ENCODE measurements at regions not wholly inside any gene's neighbourhood (a gene's known extent, or its start where the extent isn't known, plus 50 kb on each side); places are given as distances from the start of the nearest gene placed in this dataset.

GRCh38 chr15:87631093-87631492 lies 625.4 kb downstream of the NTRK3 start:
- no peak for DNase-seq (ENCODE audit: low read depth)

- no peak for DNase-seq (ENCODE audit: low read depth)
Observed at GRCh38 chr15:87628311-87628710, 628.2 kb downstream of the NTRK3 start.

DNA sequence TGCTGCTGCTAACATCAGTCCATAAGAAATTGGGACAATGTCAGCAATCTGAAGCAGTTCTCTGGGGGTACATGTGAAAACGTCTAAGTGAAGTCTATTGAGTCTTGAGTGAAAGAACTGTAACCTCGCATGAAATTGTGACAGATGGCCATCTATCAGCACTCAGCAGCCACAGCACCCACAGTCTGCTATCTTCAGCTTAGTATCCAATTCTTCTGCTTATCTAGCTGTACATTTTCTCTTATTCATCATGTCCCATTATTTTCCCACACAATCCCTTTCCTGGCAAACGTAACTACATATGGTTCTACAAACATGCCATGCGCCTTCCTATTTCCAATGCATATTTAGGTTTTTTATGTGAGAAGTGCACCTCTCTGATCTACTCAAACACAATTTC lies 629.7 kb downstream of the NTRK3 start:
- DNase-seq (ENCODE audit: low read depth), result no peak

GRCh38 chr15:87623832-87624231 lies 632.7 kb downstream of the NTRK3 start:
- DNase-seq (ENCODE audit: low read depth), result no peak

DNA sequence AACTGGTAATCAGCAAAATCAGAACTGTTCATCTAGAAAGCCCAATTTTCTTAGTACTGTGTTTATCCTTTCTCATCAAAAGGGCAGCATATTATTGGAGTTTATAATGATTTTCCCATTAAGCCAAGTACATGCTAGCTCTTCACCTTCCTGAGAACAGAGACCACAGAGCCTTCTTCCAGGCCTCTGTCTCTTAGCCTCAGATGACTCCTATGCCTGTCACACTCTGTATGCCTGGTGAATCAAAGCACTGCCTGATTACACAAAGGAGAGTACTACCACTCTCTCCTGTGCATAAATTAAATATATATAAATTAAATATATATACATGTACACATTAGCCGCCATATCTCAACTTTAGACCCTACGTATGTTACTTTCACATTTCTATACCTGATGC lies 636.1 kb downstream of the NTRK3 start:
- DNase-seq (ENCODE audit: low read depth), result no peak

DNA sequence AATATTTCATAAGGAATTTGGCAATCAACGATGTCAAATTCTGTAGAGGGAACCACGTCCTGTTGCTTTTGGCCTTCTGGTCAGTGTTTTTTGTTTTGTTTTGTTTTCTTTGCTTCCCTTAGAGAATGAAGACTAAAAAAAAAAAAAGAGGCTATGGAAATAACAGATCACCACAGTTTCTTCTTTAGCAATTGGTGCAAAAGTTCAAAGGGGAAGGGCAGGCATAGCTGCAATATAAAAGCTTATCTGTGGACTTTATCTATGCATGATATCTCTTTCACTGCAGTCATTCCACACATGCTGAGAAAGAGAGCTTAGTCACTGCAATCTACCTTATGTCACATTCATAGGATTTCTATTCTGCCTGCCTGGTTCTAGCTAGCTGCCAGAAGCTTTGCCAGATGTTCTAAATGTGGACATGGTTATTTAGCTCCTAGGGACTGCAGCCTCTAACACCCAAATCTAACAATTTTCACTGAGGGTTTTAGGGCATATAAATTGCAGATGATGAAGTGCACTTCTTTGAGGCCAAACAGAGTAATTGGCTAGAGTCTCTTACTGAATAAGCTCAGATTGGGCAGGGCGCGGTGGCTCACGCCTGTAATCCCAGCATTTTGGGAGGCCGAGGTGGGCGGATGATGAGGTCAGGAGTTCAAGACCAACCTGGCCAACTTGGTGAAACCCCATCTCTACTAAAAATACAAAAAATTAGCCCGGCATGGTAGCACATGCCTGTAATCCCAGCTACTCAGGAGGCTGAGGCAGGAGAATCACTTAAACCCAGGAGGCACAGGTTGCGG lies 637.2 kb downstream of the NTRK3 start:
- DNase-seq (ENCODE audit: low read depth), result peak; percentile 86

- DNase-seq (ENCODE audit: low read depth), result peak; percentile 33
Observed at GRCh38 chr15:87618203-87618725, 638.3 kb downstream of the NTRK3 start.

- no peak for DNase-seq (ENCODE audit: low read depth)
Observed at GRCh38 chr15:87614704-87615103, 641.8 kb downstream of the NTRK3 start.

- peak; percentile 88 for DNase-seq (ENCODE audit: low read depth)
Observed at GRCh38 chr15:87610366-87610765, 646.2 kb downstream of the NTRK3 start.

DNA sequence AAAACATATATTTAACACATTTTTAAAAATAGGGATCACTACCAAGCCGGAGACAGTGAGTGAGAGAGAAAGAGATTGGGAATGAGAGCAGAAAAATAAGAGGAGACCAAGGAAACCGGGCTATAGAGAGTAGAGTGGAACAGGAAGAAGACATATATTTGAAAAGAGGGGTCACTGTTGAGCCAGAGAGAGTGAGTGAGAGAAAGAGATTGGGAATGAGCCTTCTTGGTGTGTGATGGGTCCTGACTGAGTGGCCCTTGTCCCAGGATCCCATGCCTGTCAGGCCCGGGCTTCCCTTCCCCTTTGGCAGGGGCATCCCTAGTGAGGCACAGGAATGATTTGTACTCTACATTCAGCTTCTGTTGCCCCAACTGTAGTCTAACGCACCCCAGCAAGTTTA lies 646.6 kb downstream of the NTRK3 start:
- no peak for DNase-seq (ENCODE audit: low read depth)

GRCh38 chr15:87609474-87609873 lies 647.1 kb downstream of the NTRK3 start:
- peak; percentile 97 for DNase-seq (ENCODE audit: low read depth)

- DNase-seq (ENCODE audit: low read depth), result no peak
Observed at GRCh38 chr15:87608238-87609028, 648.1 kb downstream of the NTRK3 start.

DNA sequence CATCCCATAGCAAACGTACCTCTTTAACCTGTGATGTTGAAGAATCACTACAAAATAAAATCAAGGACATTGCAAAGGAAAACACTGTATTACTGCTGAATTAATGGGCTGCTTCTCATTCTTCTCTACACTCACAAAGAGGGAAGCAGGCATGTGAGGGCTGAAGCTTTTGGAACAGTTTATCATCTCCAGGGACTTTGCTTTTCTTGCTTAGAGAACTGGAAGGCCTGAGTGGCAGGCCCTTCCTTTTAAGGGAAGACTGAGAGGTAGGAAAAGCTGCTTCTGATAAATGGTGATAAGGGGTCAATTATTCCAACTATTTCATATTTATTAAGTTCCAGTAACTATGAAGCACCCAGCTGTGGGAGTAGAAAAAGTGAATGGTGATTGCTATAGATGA lies 649.6 kb downstream of the NTRK3 start:
- no peak for DNase-seq (ENCODE audit: low read depth)

- DNase-seq (ENCODE audit: low read depth), result no peak
Observed at GRCh38 chr15:87604857-87605446, 651.6 kb downstream of the NTRK3 start.

DNA sequence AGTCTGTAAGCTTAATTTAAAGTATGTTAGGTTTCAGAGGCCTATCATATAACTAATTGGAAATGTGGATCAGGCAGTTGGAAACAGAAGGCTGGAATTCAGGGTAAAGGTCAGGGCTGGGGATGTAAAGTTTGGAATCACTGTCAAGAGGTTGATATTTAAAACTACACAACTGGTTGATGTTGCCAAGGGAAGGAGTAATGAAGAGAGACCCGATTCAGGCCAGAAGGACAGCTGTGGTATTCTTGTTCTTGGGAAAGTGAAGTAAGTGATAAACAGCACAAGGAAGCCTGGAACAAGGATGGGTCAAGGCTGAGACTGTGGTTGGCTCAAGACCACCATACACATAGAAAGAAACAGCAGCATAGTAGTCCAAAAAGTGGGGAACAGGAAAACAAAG lies 654.2 kb downstream of the NTRK3 start:
- no peak for DNase-seq (ENCODE audit: low read depth)

DNA sequence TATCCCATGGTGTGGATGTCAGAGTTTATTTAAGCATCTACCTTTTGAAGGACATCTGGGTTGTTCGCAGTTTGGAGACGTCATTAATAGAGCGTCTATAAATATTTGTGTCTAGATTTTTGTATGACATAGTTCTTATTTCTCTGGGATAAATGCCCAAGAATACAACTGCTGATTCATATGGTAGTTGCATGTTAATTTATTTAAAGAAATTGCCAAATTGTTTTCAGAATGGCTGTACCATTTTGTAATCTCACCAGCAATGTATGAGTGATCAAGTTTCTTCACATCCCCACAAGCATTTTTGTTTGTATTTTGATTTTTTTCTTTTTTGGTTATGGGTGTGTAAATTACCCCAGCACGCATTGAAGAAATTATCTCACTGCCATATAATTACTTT lies 656.9 kb downstream of the NTRK3 start:
- no peak for DNase-seq (ENCODE audit: low read depth)

- no peak for DNase-seq (ENCODE audit: low read depth)
Observed at GRCh38 chr15:87597346-87598052, 659.0 kb downstream of the NTRK3 start.

DNA sequence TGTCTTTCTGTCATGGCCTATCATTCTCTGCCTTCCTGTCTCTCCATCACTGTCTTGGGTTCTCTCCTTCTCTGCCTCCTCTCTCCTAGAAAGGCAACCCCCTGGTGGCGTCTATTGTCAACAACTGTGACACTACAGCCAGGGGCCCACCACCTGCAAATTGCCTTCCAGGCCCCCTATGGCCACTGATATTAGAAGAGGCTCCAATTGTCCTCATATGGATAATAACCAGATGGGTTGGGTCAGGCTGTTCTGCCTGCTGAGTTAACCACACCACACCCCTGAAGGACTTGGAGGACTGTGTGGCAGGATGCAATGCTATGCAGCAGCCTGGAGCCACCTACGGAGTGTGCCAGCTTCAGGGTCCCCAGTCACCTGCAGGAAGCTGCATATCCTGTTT lies 665.0 kb downstream of the NTRK3 start:
- no peak for DNase-seq (ENCODE audit: low read depth)

GRCh38 chr15:87591042-87591441 lies 665.5 kb downstream of the NTRK3 start:
- DNase-seq (ENCODE audit: low read depth), result no peak

GRCh38 chr15:87589134-87589533 lies 667.4 kb downstream of the NTRK3 start:
- no peak for DNase-seq (ENCODE audit: low read depth)

- DNase-seq (ENCODE audit: low read depth), result no peak
Observed at GRCh38 chr15:87582169-87582568, 674.4 kb downstream of the NTRK3 start.

DNA sequence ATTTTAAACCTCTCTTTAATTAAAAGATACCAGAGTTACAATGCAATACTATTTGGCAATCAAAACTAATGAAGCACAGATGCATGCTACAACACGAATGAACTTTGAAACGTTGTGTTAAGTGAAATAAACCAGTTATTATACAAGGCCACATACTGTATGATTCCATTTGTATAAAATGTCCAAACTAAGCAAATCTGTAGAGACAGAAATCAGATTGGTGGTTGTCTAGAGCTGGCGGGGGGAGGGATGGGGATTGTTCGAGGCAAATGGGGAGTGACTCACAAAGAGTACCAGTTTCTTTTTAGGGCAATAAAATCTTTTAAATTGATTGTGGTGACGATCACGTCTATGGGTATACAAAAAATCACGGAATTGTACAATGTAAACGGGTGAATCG lies 677.0 kb downstream of the NTRK3 start:
- DNase-seq (ENCODE audit: low read depth), result no peak

Measured in HS-27A (cell line).